ENCODE measurements at regions not wholly inside any gene's neighbourhood (a gene's known extent, or its start where the extent isn't known, plus 50 kb on each side); places are given as distances from the start of the nearest gene placed in this dataset.

DNA sequence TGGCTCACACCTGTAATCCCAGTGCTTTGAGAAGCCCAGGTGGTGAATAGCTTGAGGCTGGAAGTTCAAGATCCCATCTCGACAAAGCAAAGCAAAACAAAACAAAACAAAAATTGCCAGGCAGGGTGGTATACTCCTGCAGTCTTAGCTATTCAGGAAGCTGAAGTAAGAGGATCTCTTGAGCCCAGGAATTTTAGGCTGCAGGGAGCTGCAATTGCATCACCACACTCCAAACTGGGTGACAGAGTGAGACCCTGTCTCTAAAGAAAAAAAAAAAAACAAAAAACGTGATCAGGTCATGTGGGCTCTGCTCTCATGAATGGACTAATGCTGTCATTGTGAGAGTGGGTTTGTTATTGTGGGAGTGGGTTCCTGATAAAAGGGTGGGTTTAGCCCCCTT, 409.1 kb downstream of the NPIPA7 start:
- TF ChIP-seq, protein P1, sequence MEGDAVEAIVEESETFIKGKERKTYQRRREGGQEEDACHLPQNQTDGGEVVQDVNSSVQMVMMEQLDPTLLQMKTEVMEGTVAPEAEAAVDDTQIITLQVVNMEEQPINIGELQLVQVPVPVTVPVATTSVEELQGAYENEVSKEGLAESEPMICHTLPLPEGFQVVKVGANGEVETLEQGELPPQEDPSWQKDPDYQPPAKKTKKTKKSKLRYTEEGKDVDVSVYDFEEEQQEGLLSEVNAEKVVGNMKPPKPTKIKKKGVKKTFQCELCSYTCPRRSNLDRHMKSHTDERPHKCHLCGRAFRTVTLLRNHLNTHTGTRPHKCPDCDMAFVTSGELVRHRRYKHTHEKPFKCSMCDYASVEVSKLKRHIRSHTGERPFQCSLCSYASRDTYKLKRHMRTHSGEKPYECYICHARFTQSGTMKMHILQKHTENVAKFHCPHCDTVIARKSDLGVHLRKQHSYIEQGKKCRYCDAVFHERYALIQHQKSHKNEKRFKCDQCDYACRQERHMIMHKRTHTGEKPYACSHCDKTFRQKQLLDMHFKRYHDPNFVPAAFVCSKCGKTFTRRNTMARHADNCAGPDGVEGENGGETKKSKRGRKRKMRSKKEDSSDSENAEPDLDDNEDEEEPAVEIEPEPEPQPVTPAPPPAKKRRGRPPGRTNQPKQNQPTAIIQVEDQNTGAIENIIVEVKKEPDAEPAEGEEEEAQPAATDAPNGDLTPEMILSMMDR (IDR thresholded peaks at IDR 0.05): no peak
- no peak for TF ChIP-seq POLR2A (IDR thresholded peaks at IDR 0.05)

Data from body of pancreas (tissue), 4 donors.